HL-60 (cell line): ENCODE measurements at regions not wholly inside any gene's neighbourhood (a gene's known extent, or its start where the extent isn't known, plus 50 kb on each side); places are given as distances from the start of the nearest gene placed in this dataset.

Experiments
- CTCF ChIP-seq: IDR thresholded peaks from one replicate; pipeline ENCODE4 v1.5.1; 2011; ENCODE audit warnings: low read length, control low read depth, inconsistent platforms; ENCODE audit not compliant: insufficient read depth
- POLR2AphosphoS5 ChIP-seq: IDR thresholded peaks from 2 replicates; pipeline ENCODE4 v1.6.1; 2012; ENCODE audit warnings: low read depth
- REST ChIP-seq: IDR thresholded peaks from 2 replicates; pipeline ENCODE4 v1.6.1; 2012; ENCODE audit warnings: low read depth; ENCODE audit not compliant: insufficient replicate concordance
- SPI1 ChIP-seq: IDR thresholded peaks from 2 replicates; pipeline ENCODE4 v1.6.1; 2012; ENCODE audit warnings: low read depth, mild to moderate bottlenecking, borderline replicate concordance

- no peak for TF ChIP-seq POLR2AphosphoS5
- TF ChIP-seq CTCF: no peak
- no peak for TF ChIP-seq SPI1
- TF ChIP-seq REST: no peak
Observed at GRCh38 chr16:85380905-85381737, 232.0 kb upstream of the GSE1 start.
